ENCODE measurements at regions not wholly inside any gene's neighbourhood (a gene's known extent, or its start where the extent isn't known, plus 50 kb on each side); places are given as distances from the start of the nearest gene placed in this dataset.

DNA sequence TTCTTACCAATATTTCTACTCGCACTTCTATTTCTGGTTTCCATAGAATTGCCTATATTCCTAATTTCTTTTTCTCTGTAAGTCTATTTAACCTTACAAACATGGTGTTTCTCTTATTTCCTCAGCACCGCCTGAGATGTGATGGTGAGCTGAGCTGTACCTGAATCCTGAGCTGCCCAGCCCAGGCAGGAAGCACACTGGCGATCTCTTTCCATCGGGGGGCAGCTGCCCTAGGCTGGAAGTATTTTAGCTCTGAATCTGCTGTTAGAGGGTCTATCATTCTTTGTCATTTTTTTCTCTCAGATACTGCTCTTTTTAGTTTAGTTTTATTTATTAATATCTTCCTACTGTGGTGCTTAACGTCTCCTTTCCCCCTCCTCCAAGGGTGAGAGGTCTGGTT is 173.4 kb upstream of the SLC35B3 start:
- DNase-seq, result no peak

GRCh38 chr6:8589941-8590729 is 154.8 kb upstream of the SLC35B3 start:
- no peak for DNase-seq

GRCh38 chr6:8588176-8588575 is 152.8 kb upstream of the SLC35B3 start:
- DNase-seq, result no peak

DNA sequence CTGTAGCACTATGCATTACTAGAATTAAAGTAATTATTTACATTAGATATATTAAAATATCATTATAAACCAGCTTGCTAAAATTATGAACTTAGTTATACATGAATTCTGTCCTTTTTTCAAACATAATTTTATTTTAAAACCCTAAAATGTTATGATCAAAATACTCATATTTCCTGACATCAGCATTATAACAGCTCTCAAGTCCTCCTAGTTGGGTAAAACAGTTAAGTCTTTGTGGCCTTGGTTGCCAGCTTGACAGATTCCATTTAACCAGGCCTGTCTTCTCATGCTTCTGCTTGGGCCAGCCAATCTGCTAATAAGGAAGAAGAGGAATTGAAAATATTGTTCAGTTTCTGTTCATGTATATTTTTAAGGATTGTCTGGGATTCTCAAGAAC is 147.9 kb upstream of the SLC35B3 start:
- DNase-seq, result no peak

- no peak for DNase-seq
Measured at GRCh38 chr6:8579372-8579771, 144.0 kb upstream of the SLC35B3 start.

DNA sequence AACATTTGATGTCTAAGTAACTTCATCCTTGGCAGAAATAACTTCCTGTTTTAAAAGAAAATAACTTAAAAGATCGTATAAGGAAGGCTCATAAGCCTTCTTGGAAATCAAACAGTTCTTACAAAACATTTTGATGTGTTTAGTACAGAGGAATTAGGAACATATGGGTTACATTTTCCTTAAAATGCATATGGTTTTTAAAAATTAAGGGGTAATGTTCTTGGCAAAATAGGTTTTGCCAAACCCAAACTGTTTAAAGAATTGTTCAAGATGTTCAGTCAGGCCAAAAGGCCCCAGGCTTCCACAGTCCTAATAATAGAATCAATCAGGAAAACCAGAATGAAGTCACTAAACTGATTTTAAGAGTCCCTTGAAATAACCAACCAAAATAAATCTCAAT is 142.7 kb upstream of the SLC35B3 start:
- DNase-seq, result no peak

DNA sequence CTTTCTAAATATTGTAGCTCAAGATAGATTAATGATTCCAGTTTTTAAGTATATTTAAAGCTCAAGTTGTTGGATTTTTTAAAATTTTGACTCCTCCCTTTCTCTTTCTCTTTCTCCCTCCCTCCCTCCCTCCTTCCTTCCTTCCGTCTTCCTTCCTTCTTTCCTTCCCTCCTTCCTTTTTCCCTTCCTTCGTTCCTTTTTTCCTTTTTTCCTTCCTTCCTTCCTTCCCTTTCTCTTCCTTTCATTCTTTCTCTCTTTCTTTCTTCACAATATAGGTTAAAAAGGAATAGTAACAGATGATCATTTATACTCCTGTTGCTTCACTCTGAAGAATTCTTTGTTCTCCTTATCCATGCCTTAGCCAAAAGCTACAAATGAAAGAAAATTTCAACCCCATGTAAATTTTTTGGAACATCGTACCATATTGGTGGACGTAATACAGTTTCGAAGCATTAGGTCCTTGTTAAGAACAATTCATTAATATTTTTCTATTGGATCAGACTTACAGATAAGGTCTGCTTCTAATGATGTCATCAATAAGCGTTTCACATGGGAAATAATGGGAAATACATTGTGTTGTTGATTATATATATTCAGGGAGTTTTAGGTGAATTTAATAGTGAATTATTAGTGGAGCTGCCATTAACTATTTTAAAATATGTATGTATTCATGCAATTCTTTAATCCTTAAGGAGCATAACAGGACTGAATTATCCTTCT is 139.6 kb upstream of the SLC35B3 start:
- no peak for DNase-seq

DNA sequence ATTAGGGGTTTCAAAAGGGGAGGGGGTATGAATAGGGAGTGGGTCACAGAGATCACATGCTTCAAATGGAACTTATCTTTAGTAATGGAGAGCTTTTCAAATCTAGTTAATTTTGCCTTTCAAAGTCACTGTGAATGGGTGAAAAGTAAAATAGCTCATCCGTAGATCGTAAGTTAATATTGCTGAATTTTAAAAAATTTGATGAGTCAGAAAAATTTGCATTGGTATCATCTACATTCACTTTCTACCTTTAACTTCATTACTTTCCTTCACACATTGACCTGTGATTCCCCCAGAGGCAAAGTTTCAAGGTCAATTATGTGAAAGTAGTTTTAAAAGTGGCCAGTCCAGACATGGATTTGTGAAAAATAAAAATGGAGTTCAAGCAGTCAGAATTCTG is 139.0 kb upstream of the SLC35B3 start:
- DNase-seq, result no peak

DNA sequence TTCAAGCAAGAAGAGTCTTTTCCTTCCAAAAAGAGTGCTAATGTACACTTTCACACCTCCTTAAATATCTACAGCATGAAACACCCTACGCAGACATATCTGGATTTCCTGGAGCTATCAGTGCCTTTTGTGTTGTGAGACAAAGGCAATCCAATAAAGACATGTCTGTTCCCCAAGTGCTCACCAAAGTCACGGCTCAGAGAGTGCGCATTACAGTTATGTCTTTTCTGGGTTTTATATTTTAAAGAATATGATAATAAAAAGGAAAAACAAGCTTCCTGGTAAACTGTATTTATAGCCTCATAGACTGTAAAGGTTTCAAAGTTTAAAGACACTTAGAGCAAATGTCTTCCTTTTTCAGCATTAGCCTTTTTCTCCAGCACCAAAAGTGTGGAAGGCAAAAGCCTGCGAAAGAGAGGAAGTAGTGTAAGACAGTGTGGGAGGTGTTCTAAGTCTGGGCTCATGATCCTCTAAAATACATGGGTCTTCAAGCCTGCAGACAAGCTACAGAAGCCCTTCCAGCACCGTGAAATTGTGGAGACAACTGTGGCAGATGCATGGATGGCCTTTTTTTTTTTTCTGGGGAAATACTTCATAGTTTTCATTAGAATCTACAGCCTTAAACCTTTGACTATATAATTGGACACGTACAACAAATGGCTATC is 135.0 kb upstream of the SLC35B3 start:
- DNase-seq, result no peak

DNA sequence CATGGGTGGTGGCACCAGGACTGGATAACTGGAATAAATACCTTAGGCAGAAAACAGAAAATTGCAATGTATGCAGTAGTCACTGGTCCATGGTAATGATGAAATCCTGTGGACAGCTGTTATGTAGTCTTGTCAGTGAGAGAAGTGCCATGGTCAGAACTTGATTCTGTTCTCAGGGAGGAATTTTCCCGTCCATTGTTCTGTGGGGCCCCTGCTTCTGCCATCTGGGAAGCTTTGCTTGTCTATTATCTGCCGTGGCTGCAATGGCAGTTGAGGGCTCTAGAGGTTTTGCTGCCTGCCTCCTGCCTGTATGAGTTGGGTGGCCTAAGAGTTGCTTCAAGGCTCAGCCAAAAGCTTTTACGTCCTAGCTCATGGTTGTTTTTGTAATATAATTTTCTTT is 126.8 kb upstream of the SLC35B3 start:
- no peak for DNase-seq

GRCh38 chr6:8558953-8559352 is 123.6 kb upstream of the SLC35B3 start:
- no peak for DNase-seq

DNA sequence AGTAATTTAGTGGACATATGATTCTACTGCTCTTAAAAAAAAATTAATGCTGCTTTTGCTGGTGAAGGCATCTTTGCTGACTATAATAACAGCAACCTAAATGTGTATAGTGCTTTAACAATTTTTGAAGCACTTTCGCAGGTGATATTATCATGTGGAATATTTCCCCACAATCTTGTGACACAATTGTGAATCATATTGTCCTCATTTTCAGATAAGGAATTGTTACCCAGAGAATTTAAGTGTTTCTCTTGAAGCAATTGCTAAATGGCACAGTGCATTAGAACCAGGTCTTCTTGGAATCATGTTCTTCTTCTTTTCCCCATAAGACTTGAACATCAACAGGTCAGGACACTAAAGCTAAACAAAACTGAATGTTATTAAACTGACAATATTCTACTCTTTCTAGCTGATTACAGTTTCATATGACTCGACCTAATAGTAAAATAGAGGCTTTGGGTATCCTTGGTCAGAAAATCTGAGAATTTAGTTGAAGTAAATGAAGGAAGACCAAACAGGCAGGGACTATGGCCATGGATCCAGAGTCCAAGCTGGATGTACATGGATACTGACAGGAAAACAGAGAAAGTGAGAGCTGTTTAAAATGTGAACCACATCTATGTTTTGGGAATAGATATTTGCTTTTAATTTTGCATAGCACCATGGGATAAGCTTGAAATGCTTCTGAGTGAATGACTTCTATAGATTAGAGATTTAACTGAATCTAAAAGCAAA is 121.8 kb upstream of the SLC35B3 start:
- no peak for DNase-seq

DNA sequence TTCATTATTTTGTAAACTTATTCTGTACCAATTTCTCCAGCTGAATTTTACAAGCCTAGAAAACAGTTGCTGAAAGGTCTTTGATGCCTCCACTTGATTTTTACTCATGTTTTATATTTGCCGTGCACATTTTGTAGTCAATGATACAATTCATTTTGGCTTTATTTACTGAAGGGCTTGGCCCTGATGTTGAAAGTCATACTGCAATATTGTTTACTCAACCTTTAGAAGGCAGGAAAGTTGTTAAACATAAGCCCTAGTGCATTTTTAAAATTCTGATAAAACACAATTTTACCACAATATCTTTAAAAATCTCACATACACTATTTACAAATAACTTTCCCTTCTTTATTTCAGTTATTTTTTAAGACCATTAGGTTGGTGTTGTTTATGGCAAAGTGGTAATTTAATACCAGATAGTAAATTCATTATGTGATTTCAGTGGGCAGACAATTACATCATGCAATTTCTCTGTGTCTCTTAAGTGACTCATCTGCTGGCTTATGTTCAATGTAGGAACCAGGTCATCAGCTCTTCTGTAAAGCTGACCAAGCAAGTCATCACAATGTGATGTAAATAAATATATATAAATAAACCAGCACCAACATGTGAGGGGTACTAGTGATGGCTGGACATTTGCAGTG is 121.1 kb upstream of the SLC35B3 start:
- peak; percentile 40 for DNase-seq

DNA sequence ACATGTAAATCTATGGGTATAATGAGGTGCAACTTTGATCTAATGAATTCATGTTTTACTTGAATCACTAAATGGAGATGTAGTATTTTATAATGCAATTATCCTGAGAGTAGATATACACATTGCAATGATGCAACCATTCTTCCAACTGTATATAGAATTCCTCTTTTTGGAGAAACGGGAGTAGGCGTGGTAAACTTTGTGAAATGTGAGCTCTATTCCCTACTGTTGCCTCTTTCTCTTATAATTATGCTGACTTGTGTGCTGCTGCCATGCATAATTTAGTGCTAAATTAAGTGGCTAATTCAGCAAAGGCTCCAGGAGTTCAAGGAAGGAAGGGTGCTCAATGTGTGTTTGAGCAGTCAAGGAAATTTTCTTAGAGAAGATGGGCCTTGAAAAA is 116.6 kb upstream of the SLC35B3 start:
- no peak for DNase-seq

GRCh38 chr6:8551386-8551785 is 116.0 kb upstream of the SLC35B3 start:
- DNase-seq, result no peak

DNA sequence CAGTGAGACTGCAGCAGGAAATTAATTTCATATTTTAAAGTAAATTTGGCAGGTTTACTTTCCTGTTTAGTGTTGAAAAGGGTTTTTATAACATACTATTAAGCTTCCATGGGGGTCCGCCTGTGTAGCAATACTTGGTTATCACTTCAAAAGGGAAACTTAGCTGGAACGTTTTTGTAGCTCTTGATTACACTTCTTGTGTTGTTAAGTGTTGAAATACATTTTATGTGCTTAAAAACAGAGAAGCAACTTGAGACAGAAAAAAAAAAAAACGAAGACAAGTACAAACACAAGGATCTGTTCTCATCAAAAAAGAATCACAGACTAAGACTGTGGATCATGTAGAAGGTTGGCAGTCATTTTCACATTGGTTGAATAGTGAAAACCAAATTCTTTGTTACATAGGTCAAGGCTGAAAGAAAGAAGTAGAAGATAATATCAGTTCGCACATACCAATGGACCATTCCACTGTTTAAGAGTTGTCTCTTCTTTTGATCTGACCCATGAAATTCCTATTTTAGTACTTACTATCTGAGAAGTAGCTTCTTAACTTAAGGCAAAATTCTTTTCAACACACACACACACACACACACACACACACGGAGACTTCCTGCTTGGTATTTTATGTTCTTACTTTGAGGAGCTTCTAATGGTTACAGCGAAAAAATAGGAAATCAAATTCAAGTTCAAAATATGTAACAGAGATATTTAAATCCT is 113.9 kb upstream of the SLC35B3 start:
- DNase-seq, result no peak

DNA sequence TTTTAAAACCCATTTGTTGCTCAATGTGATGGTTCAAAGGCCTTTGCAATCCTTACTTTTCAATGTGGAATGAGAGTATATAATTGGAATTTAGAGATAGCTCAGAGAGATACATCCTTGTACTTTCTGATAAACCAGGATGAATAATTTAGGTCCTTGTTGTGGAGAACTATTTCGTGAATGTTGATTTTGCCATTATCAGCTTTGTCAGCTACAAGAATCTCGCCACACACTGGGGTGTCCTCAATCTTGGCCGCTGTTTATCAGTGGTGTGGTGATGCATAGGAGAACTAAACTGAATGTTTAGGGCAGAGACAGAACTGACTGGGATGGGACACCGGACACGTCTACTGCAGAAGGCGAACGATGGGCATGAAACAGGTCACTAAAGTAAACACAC is 111.2 kb upstream of the SLC35B3 start:
- DNase-seq, result no peak

DNA sequence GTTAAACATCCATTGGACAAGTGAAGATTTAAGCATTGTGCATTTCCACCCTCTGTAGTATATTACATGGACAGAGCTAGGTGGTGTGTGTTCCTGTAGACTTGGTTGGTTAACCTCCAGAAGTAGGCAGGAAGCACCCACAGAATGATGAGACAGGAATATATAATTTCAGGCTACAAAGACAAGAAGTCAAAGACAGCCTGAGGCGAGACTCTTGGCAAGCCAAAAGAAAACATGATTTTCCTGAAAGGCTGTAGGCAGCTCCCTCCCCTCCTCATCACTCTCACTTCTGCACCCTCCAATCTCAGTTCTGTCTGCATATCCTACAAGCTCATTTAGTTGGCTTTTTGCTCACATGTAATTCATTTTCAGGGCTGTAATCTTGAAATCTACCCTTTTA is 110.0 kb upstream of the SLC35B3 start:
- DNase-seq, result no peak

- no peak for DNase-seq
Measured at GRCh38 chr6:8543714-8544113, 108.4 kb upstream of the SLC35B3 start.

GRCh38 chr6:8539453-8539852 is 104.1 kb upstream of the SLC35B3 start:
- peak; percentile 2 for DNase-seq

DNA sequence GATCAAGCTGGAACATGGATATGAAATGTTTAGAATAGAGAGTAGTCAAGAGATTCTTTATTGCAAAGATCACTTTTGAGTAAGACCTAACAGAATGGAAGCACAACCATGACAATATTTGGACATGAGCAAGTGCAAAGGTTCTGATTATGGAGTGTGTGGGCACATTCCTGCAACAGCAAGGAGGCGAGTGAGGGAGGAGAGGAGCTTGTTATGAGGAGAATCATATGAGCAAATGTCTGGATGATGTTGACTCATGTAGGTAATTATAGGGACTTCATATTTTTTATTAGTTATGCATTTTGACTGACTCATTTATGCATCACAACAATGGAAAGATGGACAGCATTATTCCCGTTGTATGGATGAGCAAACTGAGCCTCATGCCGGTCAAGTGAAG is 100.8 kb upstream of the SLC35B3 start:
- no peak for DNase-seq

DNA sequence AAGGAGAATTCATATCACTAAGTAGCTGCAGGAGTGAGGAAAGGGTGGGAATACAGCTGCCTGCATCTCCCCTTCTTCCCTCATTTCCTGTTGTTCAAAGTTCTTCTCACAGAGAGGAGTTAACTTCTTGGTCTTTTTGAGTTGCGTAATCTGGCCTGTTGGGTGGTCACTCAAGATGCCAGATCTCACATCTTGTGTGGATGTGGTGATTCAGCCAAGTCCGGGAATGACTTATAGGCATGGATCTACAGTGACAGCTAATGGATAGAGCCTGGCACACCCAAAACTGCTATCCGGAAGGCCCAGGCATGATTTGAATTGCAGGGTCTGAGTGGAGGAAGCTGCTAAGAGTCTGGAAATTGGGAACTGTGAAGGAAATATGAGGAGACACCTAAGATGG is 100.2 kb upstream of the SLC35B3 start:
- DNase-seq, result no peak
